GM12872 (cell line): ENCODE measurements at regions not wholly inside any gene's neighbourhood (a gene's known extent, or its start where the extent isn't known, plus 50 kb on each side); places are given as distances from the start of the nearest gene placed in this dataset.

Experiments
- CTCF ChIP-seq: IDR thresholded peaks from 3 replicates; pipeline ENCODE4 v1.5.1; 2011; ENCODE audit warnings: low read depth, mild to moderate bottlenecking, low read length, moderate library complexity; ENCODE audit not compliant: insufficient read depth

DNA sequence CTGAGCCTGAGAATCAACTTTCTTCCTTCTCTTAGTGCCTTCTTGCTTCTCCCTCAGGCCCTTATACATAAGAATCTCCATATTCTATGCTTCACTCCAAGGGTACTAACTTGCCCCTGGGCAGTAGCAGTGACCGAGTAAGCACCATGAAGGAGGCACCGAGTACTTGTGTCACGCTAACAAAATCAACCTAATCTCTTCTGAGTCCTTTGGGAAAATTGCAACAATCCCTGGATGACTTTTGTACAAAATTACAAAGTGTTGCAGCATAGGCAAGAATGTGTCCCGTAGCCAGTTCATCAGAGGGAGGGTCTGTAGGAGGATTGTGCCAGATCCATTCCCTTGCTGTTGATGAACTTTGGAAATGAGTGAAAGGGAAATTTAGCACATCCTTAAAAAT, 80.4 kb upstream of the EEPD1 start:
- TF ChIP-seq CTCF: no peak

DNA sequence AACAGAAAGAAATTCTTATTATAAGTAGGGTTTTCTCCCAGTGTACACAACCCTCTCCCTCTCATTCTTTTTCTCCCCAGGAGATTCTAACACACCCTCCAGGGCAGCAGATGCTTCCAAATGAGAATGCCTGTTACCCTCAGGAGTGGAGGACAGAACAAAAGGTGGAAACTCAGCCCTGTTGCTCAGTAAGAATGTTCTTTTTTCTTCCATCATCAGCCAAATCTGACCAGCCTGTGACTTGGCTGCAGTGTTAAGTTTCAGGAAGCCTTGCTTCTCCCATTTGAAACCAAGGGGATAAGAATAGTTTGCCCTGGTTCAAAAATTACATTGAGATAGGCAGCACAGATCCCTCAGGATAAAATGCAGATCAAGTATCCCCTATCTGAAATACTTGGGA, 77.5 kb upstream of the EEPD1 start:
- no peak for TF ChIP-seq CTCF

DNA sequence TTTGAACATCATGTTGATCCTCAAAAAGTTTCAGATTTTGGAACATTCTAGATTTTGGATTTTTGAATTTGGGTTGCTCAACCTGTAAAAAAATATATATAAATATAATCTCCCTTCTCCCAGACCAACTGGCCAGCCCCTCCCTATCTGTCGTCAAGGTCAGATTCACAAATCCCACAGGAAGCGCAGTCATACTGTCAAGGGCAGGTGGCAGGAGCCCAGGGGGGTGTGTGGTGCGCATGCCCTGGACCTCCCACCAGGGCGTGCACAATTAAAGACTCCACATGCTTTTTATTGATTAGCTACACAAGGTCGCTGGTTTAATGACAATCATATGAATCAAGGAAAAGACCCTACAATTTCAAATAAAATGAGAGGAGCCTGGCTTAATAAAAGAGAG, 77.0 kb upstream of the EEPD1 start:
- TF ChIP-seq CTCF: no peak

- no peak for TF ChIP-seq CTCF
Observed at GRCh38 chr7:36078816-36079360, 74.2 kb upstream of the EEPD1 start.

DNA sequence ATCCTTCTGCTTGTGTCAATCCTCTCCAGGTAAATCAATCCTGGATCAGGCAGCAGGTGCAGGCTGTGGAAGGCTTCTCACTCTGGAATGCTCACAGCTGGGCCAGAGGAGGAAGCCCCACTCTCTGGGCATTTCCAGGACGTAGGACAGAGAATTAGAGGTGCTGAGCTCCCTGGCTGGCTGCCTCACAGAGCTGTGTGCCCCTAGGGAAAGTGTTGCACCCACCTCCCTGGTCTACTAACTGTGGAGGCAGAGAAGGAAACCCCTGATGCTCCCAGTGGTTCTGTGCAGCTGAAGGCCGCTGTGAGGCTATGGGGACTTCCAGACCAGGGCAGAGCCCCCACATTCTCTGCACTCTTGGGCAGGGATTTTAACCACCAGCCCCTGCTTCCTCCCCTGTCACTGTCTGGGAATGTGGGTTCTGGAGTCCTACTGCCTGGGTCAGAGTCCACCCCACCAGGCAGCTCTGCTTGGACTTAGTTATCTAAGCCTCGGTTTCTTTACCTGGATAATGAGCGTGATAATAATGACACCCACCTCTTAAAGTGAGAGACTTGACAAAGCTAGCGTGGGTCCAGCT, 73.5 kb upstream of the EEPD1 start:
- TF ChIP-seq CTCF: no peak

GRCh38 chr7:36080843-36081242, 72.2 kb upstream of the EEPD1 start:
- TF ChIP-seq CTCF: no peak

GRCh38 chr7:36082216-36082615, 70.8 kb upstream of the EEPD1 start:
- TF ChIP-seq CTCF: no peak

- no peak for TF ChIP-seq CTCF
Observed at GRCh38 chr7:36082910-36083309, 70.1 kb upstream of the EEPD1 start.
